K562 (cell line): ENCODE measurements at regions not wholly inside any gene's neighbourhood (a gene's known extent, or its start where the extent isn't known, plus 50 kb on each side); places are given as distances from the start of the nearest gene placed in this dataset.

Experiments used
- ATF1 ChIP-seq, 2 experiments: fragments of 450-650 bp in 1 of 2; IDR thresholded peaks; 2 replicates each; pipeline ENCODE4 v1.6.1; 2016; ENCODE audit warnings: missing compliant biosample characterization in 1 of 2, missing genetic modification characterization in 1 of 2
- BCLAF1 ChIP-seq, 2 experiments: fragments of 450-650 bp in 1 of 2; IDR thresholded peaks; 2 replicates each; pipeline ENCODE4 v1.6.1; 2011 to 2017; ENCODE audit warnings: low read depth in 2 of 2, antibody characterized with exemption in 1 of 2, borderline replicate concordance in 1 of 2, low read length in 1 of 2, mild to moderate bottlenecking in 1 of 2, mixed read lengths in 1 of 2; ENCODE audit not compliant: control insufficient read depth in 1 of 2
- E2F4 ChIP-seq: sonication (generic); formaldehyde crosslinking; IDR thresholded peaks from 2 replicates; pipeline ENCODE4 v1.8.0; 2022; ENCODE audit warnings: mild to moderate bottlenecking, low read depth, missing genetic modification reagents
- E4F1 ChIP-seq: fragments of 250-450 bp; sonication (Bioruptor Pico); IDR thresholded peaks from 2 replicates; pipeline ENCODE4 v1.5.0; 2021; ENCODE audit warnings: mild to moderate bottlenecking, borderline replicate concordance
- MAFK ChIP-seq: IDR thresholded peaks from 2 replicates; pipeline ENCODE4 v1.6.1; 2011; ENCODE audit warnings: low read length, improper control_type of control experiment
- PTRF ChIP-seq: fragments of 450-650 bp; IDR thresholded peaks from 2 replicates; pipeline ENCODE4 v1.6.1; 2016; ENCODE audit warnings: mild to moderate bottlenecking, missing genetic modification characterization, missing compliant biosample characterization
- RHOXF2B ChIP-seq: fragments of 250-450 bp; sonication (Bioruptor Pico); conservative IDR thresholded peaks from 2 replicates; pipeline ENCODE4 v1.5.1; 2021
- TAF1 ChIP-seq: IDR thresholded peaks from 2 replicates; pipeline ENCODE4 v1.6.1; 2011; ENCODE audit warnings: mild to moderate bottlenecking, low read length, moderate library complexity; ENCODE audit not compliant: insufficient read depth, control insufficient read depth, severe bottlenecking; ENCODE audit errors: extremely low read depth

- TF ChIP-seq E4F1 (CRISPR knock-in tag) (no peak), RHOXF2B (CRISPR knock-in tag) (no peak), TAF1 (no peak), MAFK (no peak), E2F4 (CRISPR knock-in tag) (no peak), PTRF (no peak), BCLAF1 (IDR thresholded peaks at IDR 0.05; ENCODE audit: borderline replicate concordance in 1 of 2, control insufficient read depth in 1 of 2, low read depth in 2 of 2, low read length in 1 of 2) (no peak), ATF1 (CRISPR knock-in tag; IDR thresholded peaks at IDR 0.05) (no peak), ATF1 (tag; IDR thresholded peaks at IDR 0.05) (no peak)
Measured at GRCh38 chr4:185998791-185999190, 70.2 kb upstream of the TLR3 start.
